ENCODE measurements at regions not wholly inside any gene's neighbourhood (a gene's known extent, or its start where the extent isn't known, plus 50 kb on each side); places are given as distances from the start of the nearest gene placed in this dataset.

GRCh38 chr3:63030666-63031065 is 155.4 kb upstream of the CADPS start:
- Histone ChIP-seq H3K79me2 (ENCODE audit: insufficient read depth, low read length) (no peaks in the 10 kb centered on the region), H3K36me3 (replicated peaks in 1 of 2; ENCODE audit: control insufficient read depth in 1 of 2, insufficient read depth in 2 of 2, low read length in 2 of 2) (no peaks in the 10 kb centered on the region), H3K9me3 (replicated peaks in 1 of 2; ENCODE audit: control insufficient read depth in 1 of 2, insufficient read depth in 1 of 2, low read length in 2 of 2) (peaks cover 6 to 9% of the 10 kb centered on the region in 2 donors), H3K4me2 (replicated peaks; ENCODE audit: extremely low read depth, low read length, poor library complexity, severe bottlenecking) (no peak overlapping the region), H3K9ac (ENCODE audit: insufficient read depth, low read length, poor library complexity, severe bottlenecking) (no peak overlapping the region), H4K20me1 (ENCODE audit: insufficient read depth, low read length) (no peaks in the 10 kb centered on the region), H3K27ac (ENCODE audit: low read depth in 1 of 2, low read length in 2 of 2) (no peak overlapping the region), H3K4me1 (ENCODE audit: control insufficient read depth in 1 of 2, insufficient read depth in 2 of 2, low read length in 2 of 2) (no peaks in the 10 kb centered on the region), H3K4me3 (replicated peaks in 1 of 3; ENCODE audit: low read depth in 2 of 3, low read length in 3 of 3) (no peak overlapping the region), H2AFZ (ENCODE audit: insufficient read depth, low read depth, low read length, poor library complexity, severe bottlenecking) (no peak overlapping the region), H3K27me3 (ENCODE audit: control insufficient read depth in 2 of 2, insufficient read depth in 2 of 2, low read length in 2 of 2) (no peaks in the 10 kb centered on the region)
- Mint-ChIP-seq H3K36me3 (no peaks in the 10 kb centered on the region), H3K4me3 (no peak overlapping the region), H3K27ac (no peak overlapping the region), H3K4me1 (no peaks in the 10 kb centered on the region), H3K27me3 (ENCODE audit: low read depth in 3 of 3) (no peaks in the 10 kb centered on the region), H3K9me3 (peaks cover 0 to 5% (median 3%) of the 10 kb centered on the region in 7 donors)
- 95% methylated on average over 4 of the region's 6 CpGs for WGBS (ENCODE audit: insufficient coverage)
- DNase-seq: no peak
- no peak for TF ChIP-seq CTCF (IDR thresholded peaks at IDR 0.05)
- intact Hi-C loops (cut with micrococcal nuclease): no loop called here

GRCh38 chr3:63032881-63033280 is 157.7 kb upstream of the CADPS start:
- TF ChIP-seq CTCF (IDR thresholded peaks at IDR 0.05): no peak
- Mint-ChIP-seq H3K9me3 (peaks cover 0 to 4% (median 2%) of the 10 kb centered on the region in 7 donors), H3K4me1 (no peaks in the 10 kb centered on the region), H3K27me3 (ENCODE audit: low read depth in 3 of 3) (no peaks in the 10 kb centered on the region), H3K36me3 (no peaks in the 10 kb centered on the region), H3K27ac (no peak overlapping the region), H3K4me3 (no peak overlapping the region)
- Histone ChIP-seq H3K79me2 (ENCODE audit: insufficient read depth, low read length) (no peaks in the 10 kb centered on the region), H3K36me3 (replicated peaks in 1 of 2; ENCODE audit: control insufficient read depth in 1 of 2, insufficient read depth in 2 of 2, low read length in 2 of 2) (no peaks in the 10 kb centered on the region), H3K27me3 (ENCODE audit: control insufficient read depth in 2 of 2, insufficient read depth in 2 of 2, low read length in 2 of 2) (no peaks in the 10 kb centered on the region), H3K9me3 (replicated peaks in 1 of 2; ENCODE audit: control insufficient read depth in 1 of 2, insufficient read depth in 1 of 2, low read length in 2 of 2) (no peaks in the 10 kb centered on the region), H3K27ac (ENCODE audit: low read depth in 1 of 2, low read length in 2 of 2) (no peak overlapping the region), H2AFZ (ENCODE audit: insufficient read depth, low read depth, low read length, poor library complexity, severe bottlenecking) (no peak overlapping the region), H3K4me3 (replicated peaks in 1 of 3; ENCODE audit: low read depth in 2 of 3, low read length in 3 of 3) (no peak overlapping the region), H4K20me1 (ENCODE audit: insufficient read depth, low read length) (no peaks in the 10 kb centered on the region), H3K9ac (ENCODE audit: insufficient read depth, low read length, poor library complexity, severe bottlenecking) (no peak overlapping the region), H3K4me2 (replicated peaks; ENCODE audit: extremely low read depth, low read length, poor library complexity, severe bottlenecking) (no peak overlapping the region), H3K4me1 (ENCODE audit: control insufficient read depth in 1 of 2, insufficient read depth in 2 of 2, low read length in 2 of 2) (no peaks in the 10 kb centered on the region)
- intact Hi-C loops (cut with micrococcal nuclease): no loop called here
- no peak for DNase-seq

Measured in CD14-positive monocyte (primary cell).